ENCODE measurements at regions not wholly inside any gene's neighbourhood (a gene's known extent, or its start where the extent isn't known, plus 50 kb on each side); places are given as distances from the start of the nearest gene placed in this dataset.
A peak's percentile ranks its signal among the peaks of the same experiment; 100 is the strongest.

DNA sequence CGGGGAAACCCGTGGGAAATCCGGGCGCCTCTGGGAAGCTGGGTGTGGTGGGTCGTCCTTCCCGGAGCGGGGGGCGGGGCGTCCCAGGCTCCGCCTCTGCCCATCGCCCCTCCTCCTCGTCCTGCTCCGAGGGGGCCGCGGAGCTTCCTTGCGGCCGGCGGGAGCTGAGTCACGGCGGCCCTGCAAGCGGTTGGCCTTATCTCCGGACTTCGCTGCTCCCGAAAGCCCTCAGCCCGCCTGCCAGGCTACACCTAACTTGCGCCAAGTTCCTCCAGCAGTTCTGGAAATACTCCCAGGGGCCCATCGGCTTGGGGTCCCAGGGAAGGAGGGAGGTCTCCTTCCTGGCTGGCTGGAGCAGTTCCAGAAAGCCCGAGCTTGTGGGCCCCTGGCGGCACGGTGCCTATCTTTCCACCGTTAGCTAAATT is 54.1 kb upstream of the CDKN2AIPNL start (continued):
- TF ChIP-seq, protein P1, sequence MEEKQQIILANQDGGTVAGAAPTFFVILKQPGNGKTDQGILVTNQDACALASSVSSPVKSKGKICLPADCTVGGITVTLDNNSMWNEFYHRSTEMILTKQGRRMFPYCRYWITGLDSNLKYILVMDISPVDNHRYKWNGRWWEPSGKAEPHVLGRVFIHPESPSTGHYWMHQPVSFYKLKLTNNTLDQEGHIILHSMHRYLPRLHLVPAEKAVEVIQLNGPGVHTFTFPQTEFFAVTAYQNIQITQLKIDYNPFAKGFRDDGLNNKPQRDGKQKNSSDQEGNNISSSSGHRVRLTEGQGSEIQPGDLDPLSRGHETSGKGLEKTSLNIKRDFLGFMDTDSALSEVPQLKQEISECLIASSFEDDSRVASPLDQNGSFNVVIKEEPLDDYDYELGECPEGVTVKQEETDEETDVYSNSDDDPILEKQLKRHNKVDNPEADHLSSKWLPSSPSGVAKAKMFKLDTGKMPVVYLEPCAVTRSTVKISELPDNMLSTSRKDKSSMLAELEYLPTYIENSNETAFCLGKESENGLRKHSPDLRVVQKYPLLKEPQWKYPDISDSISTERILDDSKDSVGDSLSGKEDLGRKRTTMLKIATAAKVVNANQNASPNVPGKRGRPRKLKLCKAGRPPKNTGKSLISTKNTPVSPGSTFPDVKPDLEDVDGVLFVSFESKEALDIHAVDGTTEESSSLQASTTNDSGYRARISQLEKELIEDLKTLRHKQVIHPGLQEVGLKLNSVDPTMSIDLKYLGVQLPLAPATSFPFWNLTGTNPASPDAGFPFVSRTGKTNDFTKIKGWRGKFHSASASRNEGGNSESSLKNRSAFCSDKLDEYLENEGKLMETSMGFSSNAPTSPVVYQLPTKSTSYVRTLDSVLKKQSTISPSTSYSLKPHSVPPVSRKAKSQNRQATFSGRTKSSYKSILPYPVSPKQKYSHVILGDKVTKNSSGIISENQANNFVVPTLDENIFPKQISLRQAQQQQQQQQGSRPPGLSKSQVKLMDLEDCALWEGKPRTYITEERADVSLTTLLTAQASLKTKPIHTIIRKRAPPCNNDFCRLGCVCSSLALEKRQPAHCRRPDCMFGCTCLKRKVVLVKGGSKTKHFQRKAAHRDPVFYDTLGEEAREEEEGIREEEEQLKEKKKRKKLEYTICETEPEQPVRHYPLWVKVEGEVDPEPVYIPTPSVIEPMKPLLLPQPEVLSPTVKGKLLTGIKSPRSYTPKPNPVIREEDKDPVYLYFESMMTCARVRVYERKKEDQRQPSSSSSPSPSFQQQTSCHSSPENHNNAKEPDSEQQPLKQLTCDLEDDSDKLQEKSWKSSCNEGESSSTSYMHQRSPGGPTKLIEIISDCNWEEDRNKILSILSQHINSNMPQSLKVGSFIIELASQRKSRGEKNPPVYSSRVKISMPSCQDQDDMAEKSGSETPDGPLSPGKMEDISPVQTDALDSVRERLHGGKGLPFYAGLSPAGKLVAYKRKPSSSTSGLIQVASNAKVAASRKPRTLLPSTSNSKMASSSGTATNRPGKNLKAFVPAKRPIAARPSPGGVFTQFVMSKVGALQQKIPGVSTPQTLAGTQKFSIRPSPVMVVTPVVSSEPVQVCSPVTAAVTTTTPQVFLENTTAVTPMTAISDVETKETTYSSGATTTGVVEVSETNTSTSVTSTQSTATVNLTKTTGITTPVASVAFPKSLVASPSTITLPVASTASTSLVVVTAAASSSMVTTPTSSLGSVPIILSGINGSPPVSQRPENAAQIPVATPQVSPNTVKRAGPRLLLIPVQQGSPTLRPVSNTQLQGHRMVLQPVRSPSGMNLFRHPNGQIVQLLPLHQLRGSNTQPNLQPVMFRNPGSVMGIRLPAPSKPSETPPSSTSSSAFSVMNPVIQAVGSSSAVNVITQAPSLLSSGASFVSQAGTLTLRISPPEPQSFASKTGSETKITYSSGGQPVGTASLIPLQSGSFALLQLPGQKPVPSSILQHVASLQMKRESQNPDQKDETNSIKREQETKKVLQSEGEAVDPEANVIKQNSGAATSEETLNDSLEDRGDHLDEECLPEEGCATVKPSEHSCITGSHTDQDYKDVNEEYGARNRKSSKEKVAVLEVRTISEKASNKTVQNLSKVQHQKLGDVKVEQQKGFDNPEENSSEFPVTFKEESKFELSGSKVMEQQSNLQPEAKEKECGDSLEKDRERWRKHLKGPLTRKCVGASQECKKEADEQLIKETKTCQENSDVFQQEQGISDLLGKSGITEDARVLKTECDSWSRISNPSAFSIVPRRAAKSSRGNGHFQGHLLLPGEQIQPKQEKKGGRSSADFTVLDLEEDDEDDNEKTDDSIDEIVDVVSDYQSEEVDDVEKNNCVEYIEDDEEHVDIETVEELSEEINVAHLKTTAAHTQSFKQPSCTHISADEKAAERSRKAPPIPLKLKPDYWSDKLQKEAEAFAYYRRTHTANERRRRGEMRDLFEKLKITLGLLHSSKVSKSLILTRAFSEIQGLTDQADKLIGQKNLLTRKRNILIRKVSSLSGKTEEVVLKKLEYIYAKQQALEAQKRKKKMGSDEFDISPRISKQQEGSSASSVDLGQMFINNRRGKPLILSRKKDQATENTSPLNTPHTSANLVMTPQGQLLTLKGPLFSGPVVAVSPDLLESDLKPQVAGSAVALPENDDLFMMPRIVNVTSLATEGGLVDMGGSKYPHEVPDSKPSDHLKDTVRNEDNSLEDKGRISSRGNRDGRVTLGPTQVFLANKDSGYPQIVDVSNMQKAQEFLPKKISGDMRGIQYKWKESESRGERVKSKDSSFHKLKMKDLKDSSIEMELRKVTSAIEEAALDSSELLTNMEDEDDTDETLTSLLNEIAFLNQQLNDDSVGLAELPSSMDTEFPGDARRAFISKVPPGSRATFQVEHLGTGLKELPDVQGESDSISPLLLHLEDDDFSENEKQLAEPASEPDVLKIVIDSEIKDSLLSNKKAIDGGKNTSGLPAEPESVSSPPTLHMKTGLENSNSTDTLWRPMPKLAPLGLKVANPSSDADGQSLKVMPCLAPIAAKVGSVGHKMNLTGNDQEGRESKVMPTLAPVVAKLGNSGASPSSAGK (IDR thresholded peaks at IDR 0.05): peak; percentile 72
- TF ChIP-seq GTF2E2 (tag; IDR thresholded peaks at IDR 0.05) (peak; percentile 76; the same call in 1 of the 2 replicates), MYC (IDR thresholded peaks at IDR 0.05; ENCODE audit: low read depth, low read length) (peak; percentile 59; the same call in 1 of the 2 replicates), MYC (CRISPR knock-in tag; IDR thresholded peaks at IDR 0.05; ENCODE audit: borderline replicate concordance, low read depth) (no peak), GATA2 (CRISPR knock-in tag; IDR thresholded peaks at IDR 0.05) (peak; percentile 70; the same call in 1 of the 2 replicates), SOX6 (IDR thresholded peaks at IDR 0.05) (peak; percentile 55), CHCHD3 (CRISPR knock-in tag; IDR thresholded peaks at IDR 0.05) (no peak), CXXC5 (CRISPR knock-in tag; IDR thresholded peaks at IDR 0.05) (peak; percentile 85), ZKSCAN1 (IDR thresholded peaks at IDR 0.05; ENCODE audit: low read depth, low read length) (peak; percentile 67), ZNF75A (CRISPR knock-in tag; IDR thresholded peaks at IDR 0.05) (no peak), ZNF584 (CRISPR knock-in tag; IDR thresholded peaks at IDR 0.05; ENCODE audit: low read depth) (peak; percentile 54; the same call in 1 of the 2 replicates), ZNF766 (CRISPR knock-in tag; conservative IDR thresholded peaks at IDR 0.05) (no peak), XRCC5 (IDR thresholded peaks at IDR 0.05; ENCODE audit: low read depth, low read length) (peak; percentile 68)
- TF ChIP-seq, protein P2, sequence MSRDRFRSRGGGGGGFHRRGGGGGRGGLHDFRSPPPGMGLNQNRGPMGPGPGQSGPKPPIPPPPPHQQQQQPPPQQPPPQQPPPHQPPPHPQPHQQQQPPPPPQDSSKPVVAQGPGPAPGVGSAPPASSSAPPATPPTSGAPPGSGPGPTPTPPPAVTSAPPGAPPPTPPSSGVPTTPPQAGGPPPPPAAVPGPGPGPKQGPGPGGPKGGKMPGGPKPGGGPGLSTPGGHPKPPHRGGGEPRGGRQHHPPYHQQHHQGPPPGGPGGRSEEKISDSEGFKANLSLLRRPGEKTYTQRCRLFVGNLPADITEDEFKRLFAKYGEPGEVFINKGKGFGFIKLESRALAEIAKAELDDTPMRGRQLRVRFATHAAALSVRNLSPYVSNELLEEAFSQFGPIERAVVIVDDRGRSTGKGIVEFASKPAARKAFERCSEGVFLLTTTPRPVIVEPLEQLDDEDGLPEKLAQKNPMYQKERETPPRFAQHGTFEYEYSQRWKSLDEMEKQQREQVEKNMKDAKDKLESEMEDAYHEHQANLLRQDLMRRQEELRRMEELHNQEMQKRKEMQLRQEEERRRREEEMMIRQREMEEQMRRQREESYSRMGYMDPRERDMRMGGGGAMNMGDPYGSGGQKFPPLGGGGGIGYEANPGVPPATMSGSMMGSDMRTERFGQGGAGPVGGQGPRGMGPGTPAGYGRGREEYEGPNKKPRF (IDR thresholded peaks at IDR 0.05; ENCODE audit: low read depth, low read length): no peak
- TF ChIP-seq, protein P3, sequence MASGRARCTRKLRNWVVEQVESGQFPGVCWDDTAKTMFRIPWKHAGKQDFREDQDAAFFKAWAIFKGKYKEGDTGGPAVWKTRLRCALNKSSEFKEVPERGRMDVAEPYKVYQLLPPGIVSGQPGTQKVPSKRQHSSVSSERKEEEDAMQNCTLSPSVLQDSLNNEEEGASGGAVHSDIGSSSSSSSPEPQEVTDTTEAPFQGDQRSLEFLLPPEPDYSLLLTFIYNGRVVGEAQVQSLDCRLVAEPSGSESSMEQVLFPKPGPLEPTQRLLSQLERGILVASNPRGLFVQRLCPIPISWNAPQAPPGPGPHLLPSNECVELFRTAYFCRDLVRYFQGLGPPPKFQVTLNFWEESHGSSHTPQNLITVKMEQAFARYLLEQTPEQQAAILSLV (tag; IDR thresholded peaks at IDR 0.05): 0 out of 2 replicates have a peak, but pooled peaks have one; percentile 30

All from K562 (cell line).